Activated CD8-positive, alpha-beta T cell treated with anti-CD3 and anti-CD28 coated beads for 36 hours (primary cell): ENCODE measurements at regions not wholly inside any gene's neighbourhood (a gene's known extent, or its start where the extent isn't known, plus 50 kb on each side); places are given as distances from the start of the nearest gene placed in this dataset.

ENCODE experiments used
- ATAC-seq: fragments of 200-7000 bp; cut with Tn5 transposase; one replicate; pipeline ENCODE4 v1.10.0; 2021; ENCODE audit warnings: mild to moderate bottlenecking, moderate library complexity
- CTCF ChIA-PET: fragments of 350-600 bp; sonication (Branson Sonifier 250); formaldehyde crosslinking; loops from one replicate; lab custom pipeline; 2021; ENCODE audit warnings: antibody characterized with exemption; lab: Charles Lee
- POLR2A ChIA-PET: fragments of 350-600 bp; sonication (Branson Sonifier 250); formaldehyde crosslinking; loops from one replicate; lab custom pipeline; 2021; ENCODE audit warnings: antibody characterized with exemption; lab: Charles Lee
- DNase-seq: peaks from one replicate; pipeline ENCODE4 v3.0.0-alpha.2; 2020
- H3K27ac Mint-ChIP-seq: one replicate; pipeline ENCODE4 v1.8.0; 2021; ENCODE audit warnings: mild to moderate bottlenecking, mixed read lengths
- H3K27me3 Mint-ChIP-seq: one replicate; pipeline ENCODE4 v1.8.0; 2021; ENCODE audit warnings: mixed read lengths
- H3K36me3 Mint-ChIP-seq: one replicate; pipeline ENCODE4 v1.8.0; 2021; ENCODE audit warnings: low read depth, mixed read lengths
- H3K4me1 Mint-ChIP-seq: one replicate; pipeline ENCODE4 v1.8.0; 2021; ENCODE audit warnings: low read depth, mixed read lengths
- H3K4me3 Mint-ChIP-seq: one replicate; pipeline ENCODE4 v1.8.0; 2021; ENCODE audit warnings: mild to moderate bottlenecking, moderate library complexity, mixed read lengths
- H3K9me3 Mint-ChIP-seq: one replicate; pipeline ENCODE4 v1.8.0; 2021; ENCODE audit warnings: mixed read lengths
- intact Hi-C: fragments of 100-400 bp; cut with micrococcal nuclease; formaldehyde crosslinking; loops from one replicate; pipeline ENCODE4 v1.10.0; 2022
- TF ChIP-seq, protein P1 (sequence below): fragments of 200-600 bp; IDR thresholded peaks from one replicate; pipeline ENCODE4 v1.8.0; 2022; ENCODE audit warnings: antibody characterized with exemption, mild to moderate bottlenecking

GRCh38 chr11:122046438-122046837 lies 69.6 kb downstream of the BLID start:
- POLR2A ChIA-PET, result no interaction called here
- no peaks in the 10 kb centered on the region for H3K36me3 Mint-ChIP-seq

DNA sequence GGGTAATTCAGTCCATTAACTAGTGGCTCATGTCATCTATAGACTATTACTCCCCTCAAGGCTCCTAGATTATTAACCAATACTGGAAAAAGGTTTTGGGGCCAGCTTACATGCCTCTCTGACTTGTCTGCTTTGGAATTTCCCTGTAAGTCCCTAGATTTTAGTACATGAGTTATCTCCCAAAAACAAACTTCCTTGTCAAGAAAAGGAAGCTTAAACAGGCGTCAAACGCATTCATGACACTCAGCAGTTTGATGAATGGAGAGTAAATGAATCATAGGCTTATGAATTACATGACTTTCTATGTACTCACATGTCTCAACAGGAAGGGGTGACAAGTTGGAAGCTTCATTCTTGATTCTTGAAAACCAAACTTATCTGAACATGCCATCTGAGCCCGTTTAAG lies 70.8 kb downstream of the BLID start:
- CTCF ChIA-PET, result no interaction called here
- no peaks in the 10 kb centered on the region for H3K9me3 Mint-ChIP-seq
- intact Hi-C loops, result no loop called here
- peaks cover 1% of the 10 kb centered on the region for H3K27me3 Mint-ChIP-seq
- no peaks in the 10 kb centered on the region for H3K36me3 Mint-ChIP-seq
- H3K4me1 Mint-ChIP-seq, result no peaks in the 10 kb centered on the region
- TF ChIP-seq, protein P1, sequence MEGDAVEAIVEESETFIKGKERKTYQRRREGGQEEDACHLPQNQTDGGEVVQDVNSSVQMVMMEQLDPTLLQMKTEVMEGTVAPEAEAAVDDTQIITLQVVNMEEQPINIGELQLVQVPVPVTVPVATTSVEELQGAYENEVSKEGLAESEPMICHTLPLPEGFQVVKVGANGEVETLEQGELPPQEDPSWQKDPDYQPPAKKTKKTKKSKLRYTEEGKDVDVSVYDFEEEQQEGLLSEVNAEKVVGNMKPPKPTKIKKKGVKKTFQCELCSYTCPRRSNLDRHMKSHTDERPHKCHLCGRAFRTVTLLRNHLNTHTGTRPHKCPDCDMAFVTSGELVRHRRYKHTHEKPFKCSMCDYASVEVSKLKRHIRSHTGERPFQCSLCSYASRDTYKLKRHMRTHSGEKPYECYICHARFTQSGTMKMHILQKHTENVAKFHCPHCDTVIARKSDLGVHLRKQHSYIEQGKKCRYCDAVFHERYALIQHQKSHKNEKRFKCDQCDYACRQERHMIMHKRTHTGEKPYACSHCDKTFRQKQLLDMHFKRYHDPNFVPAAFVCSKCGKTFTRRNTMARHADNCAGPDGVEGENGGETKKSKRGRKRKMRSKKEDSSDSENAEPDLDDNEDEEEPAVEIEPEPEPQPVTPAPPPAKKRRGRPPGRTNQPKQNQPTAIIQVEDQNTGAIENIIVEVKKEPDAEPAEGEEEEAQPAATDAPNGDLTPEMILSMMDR, result no peak
- H3K4me3 Mint-ChIP-seq, result no peak overlapping the region
- POLR2A ChIA-PET, result interaction anchor here (0.7 kb wide), 1 partner anchor 38 kb away, joined by 3 read pairs; no protein-coding TSS in a partner anchor
- ATAC-seq (no peak), DNase-seq (no peak)
- no peak overlapping the region for H3K27ac Mint-ChIP-seq

More at GRCh38 chr11:122046438-122046837, 69.6 kb downstream of the BLID start:
- ATAC-seq (no peak), DNase-seq (no peak)
- Mint-ChIP-seq H3K4me1 (no peaks in the 10 kb centered on the region), H3K27me3 (no peaks in the 10 kb centered on the region), H3K9me3 (no peaks in the 10 kb centered on the region), H3K27ac (no peak overlapping the region), H3K4me3 (no peak overlapping the region)
- TF ChIP-seq, protein P1, result no peak
- intact Hi-C loops, result no loop called here
- CTCF ChIA-PET, result no interaction called here

DNA sequence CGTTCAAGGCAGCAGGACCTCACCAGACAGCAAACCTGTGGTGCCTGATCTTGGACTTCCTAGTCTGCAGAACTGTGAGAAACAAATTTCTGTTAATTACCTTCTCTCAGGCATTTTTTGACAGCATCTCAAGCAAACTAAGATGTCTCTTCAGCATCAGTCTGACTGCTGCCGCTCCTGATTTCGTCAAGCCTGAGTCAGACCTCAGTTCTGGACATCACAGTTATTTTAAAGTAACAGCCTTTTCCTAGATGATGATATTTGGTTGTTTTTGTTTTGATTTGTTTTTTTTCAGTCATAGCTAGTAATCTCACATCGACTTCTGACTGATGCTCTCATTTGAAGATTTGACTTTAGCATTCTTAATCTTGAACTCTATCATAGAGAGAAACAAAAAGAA lies 71.9 kb downstream of the BLID start:
- Mint-ChIP-seq H3K27ac (no peak overlapping the region), H3K36me3 (no peaks in the 10 kb centered on the region), H3K9me3 (no peaks in the 10 kb centered on the region), H3K27me3 (peaks cover 3% of the 10 kb centered on the region), H3K4me1 (no peaks in the 10 kb centered on the region), H3K4me3 (no peak overlapping the region)
- ChIA-PET POLR2A (no interaction called here), CTCF (no interaction called here)
- ATAC-seq (no peak), DNase-seq (no peak)
- intact Hi-C loops, result no loop called here
- TF ChIP-seq, protein P1, result no peak

GRCh38 chr11:122042981-122043380 lies 73.0 kb downstream of the BLID start:
- DNase-seq (no peak), ATAC-seq (no peak)
- peaks cover 4% of the 10 kb centered on the region for H3K27me3 Mint-ChIP-seq
- H3K9me3 Mint-ChIP-seq, result no peaks in the 10 kb centered on the region
- no peaks in the 10 kb centered on the region for H3K4me1 Mint-ChIP-seq
- intact Hi-C loops, result no loop called here
- no peak overlapping the region for H3K27ac Mint-ChIP-seq
- CTCF ChIA-PET, result no interaction called here
- TF ChIP-seq, protein P1, result no peak
- POLR2A ChIA-PET, result no interaction called here
- no peaks in the 10 kb centered on the region for H3K36me3 Mint-ChIP-seq
- no peak overlapping the region for H3K4me3 Mint-ChIP-seq

DNA sequence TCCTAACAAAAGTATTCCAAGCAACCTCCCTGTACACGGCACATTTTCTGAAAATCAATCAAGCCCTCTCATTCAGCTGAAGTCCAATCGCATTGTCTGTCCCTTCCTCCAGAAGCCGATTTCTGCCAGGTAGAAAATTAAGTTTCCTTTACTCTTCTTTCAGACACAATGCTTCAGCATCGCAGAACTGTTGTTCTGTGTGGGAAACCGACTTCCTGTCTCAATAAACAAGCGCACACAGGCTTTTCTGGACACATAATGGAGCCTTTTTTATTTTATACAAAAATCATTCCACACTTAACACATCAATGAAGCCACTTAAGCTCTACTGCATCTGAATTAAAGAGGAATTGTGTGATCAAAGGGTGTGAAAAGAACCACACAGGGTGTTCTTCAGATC lies 75.6 kb downstream of the BLID start:
- H3K36me3 Mint-ChIP-seq, result no peaks in the 10 kb centered on the region
- ChIA-PET POLR2A (no interaction called here), CTCF (no interaction called here)
- TF ChIP-seq, protein P1, result no peak
- H3K4me3 Mint-ChIP-seq, result no peak overlapping the region
- no peaks in the 10 kb centered on the region for H3K9me3 Mint-ChIP-seq
- H3K27me3 Mint-ChIP-seq, result peaks cover 11% of the 10 kb centered on the region
- no peaks in the 10 kb centered on the region for H3K4me1 Mint-ChIP-seq
- no peak overlapping the region for H3K27ac Mint-ChIP-seq
- DNase-seq (no peak), ATAC-seq (no peak)
- intact Hi-C loops, result no loop called here
